ENCODE measurements at regions not wholly inside any gene's neighbourhood (a gene's known extent, or its start where the extent isn't known, plus 50 kb on each side); places are given as distances from the start of the nearest gene placed in this dataset.
"Not testable (repeated sequence)": the region's sequence is repeated elsewhere in the genome, so short reads cannot be mapped to it uniquely, and the experiment has no call there.

GRCh38 chr7:150098592-150098991 lies 224.6 kb upstream of the LRRC61 start:
- DNase-seq (ENCODE audit: low read depth, low spot score); H3K4me3 ChIP-seq (ENCODE audit: control insufficient read depth in 2 of 3, extremely low read depth in 1 of 3, insufficient read depth in 2 of 3, low read depth in 1 of 3, low read length in 3 of 3); H3K9me1 ChIP-seq (ENCODE audit: control insufficient read depth, extremely low read depth, insufficient read depth, low read length); H4K20me1 ChIP-seq (ENCODE audit: control insufficient read depth, extremely low read depth, insufficient read depth, low read length); dilution Hi-C loops (cut with MboI; ENCODE audit: extremely low pct_ligation_motif_present, low sequenced_read_pairs); H3K27ac ChIP-seq (ENCODE audit: control insufficient read depth, insufficient read depth, low read length); H3K9me3 ChIP-seq (ENCODE audit: control insufficient read depth, low read depth, low read length); FAIRE-seq; H3K4me2 ChIP-seq (ENCODE audit: control insufficient read depth, extremely low read depth, insufficient read depth, low read depth, low read length); H3K27me3 ChIP-seq (ENCODE audit: control insufficient read depth, extremely low read depth, insufficient read depth, low read length); H3K36me3 ChIP-seq (ENCODE audit: control insufficient read depth in 2 of 2, extremely low read depth in 1 of 2, insufficient read depth in 2 of 2, low read length in 2 of 2); H3K79me2 ChIP-seq (ENCODE audit: control insufficient read depth, insufficient read depth, low read length); H3K9ac ChIP-seq (ENCODE audit: control insufficient read depth, extremely low read depth, insufficient read depth, low read length); H2AFZ ChIP-seq (ENCODE audit: control insufficient read depth, low read length); H3K4me1 ChIP-seq (ENCODE audit: control insufficient read depth, extremely low read depth, insufficient read depth, low read length): not testable (repeated sequence)

- H4K20me1 ChIP-seq (ENCODE audit: control insufficient read depth, extremely low read depth, insufficient read depth, low read length); H2AFZ ChIP-seq (ENCODE audit: control insufficient read depth, low read length); FAIRE-seq; H3K27ac ChIP-seq (ENCODE audit: control insufficient read depth, insufficient read depth, low read length); dilution Hi-C loops (cut with MboI; ENCODE audit: extremely low pct_ligation_motif_present, low sequenced_read_pairs); H3K79me2 ChIP-seq (ENCODE audit: control insufficient read depth, insufficient read depth, low read length); DNase-seq (ENCODE audit: low read depth, low spot score); H3K9me3 ChIP-seq (ENCODE audit: control insufficient read depth, low read depth, low read length); H3K4me3 ChIP-seq (ENCODE audit: control insufficient read depth in 2 of 3, extremely low read depth in 1 of 3, insufficient read depth in 2 of 3, low read depth in 1 of 3, low read length in 3 of 3); H3K4me2 ChIP-seq (ENCODE audit: control insufficient read depth, extremely low read depth, insufficient read depth, low read depth, low read length); H3K36me3 ChIP-seq (ENCODE audit: control insufficient read depth in 2 of 2, extremely low read depth in 1 of 2, insufficient read depth in 2 of 2, low read length in 2 of 2); H3K4me1 ChIP-seq (ENCODE audit: control insufficient read depth, extremely low read depth, insufficient read depth, low read length); H3K9me1 ChIP-seq (ENCODE audit: control insufficient read depth, extremely low read depth, insufficient read depth, low read length); H3K9ac ChIP-seq (ENCODE audit: control insufficient read depth, extremely low read depth, insufficient read depth, low read length); H3K27me3 ChIP-seq (ENCODE audit: control insufficient read depth, extremely low read depth, insufficient read depth, low read length): not testable (repeated sequence)
These were observed 221.9 kb upstream of the LRRC61 start for GRCh38 chr7:150101282-150101681.

GRCh38 chr7:150107283-150107682 lies 215.9 kb upstream of the LRRC61 start:
- H3K4me2 ChIP-seq (ENCODE audit: control insufficient read depth, extremely low read depth, insufficient read depth, low read depth, low read length); H4K20me1 ChIP-seq (ENCODE audit: control insufficient read depth, extremely low read depth, insufficient read depth, low read length); H3K9ac ChIP-seq (ENCODE audit: control insufficient read depth, extremely low read depth, insufficient read depth, low read length); H3K36me3 ChIP-seq (ENCODE audit: control insufficient read depth in 2 of 2, extremely low read depth in 1 of 2, insufficient read depth in 2 of 2, low read length in 2 of 2); H3K79me2 ChIP-seq (ENCODE audit: control insufficient read depth, insufficient read depth, low read length); H3K9me1 ChIP-seq (ENCODE audit: control insufficient read depth, extremely low read depth, insufficient read depth, low read length); H3K4me1 ChIP-seq (ENCODE audit: control insufficient read depth, extremely low read depth, insufficient read depth, low read length); FAIRE-seq; H3K9me3 ChIP-seq (ENCODE audit: control insufficient read depth, low read depth, low read length); DNase-seq (ENCODE audit: low read depth, low spot score); H2AFZ ChIP-seq (ENCODE audit: control insufficient read depth, low read length); H3K27me3 ChIP-seq (ENCODE audit: control insufficient read depth, extremely low read depth, insufficient read depth, low read length); H3K4me3 ChIP-seq (ENCODE audit: control insufficient read depth in 2 of 3, extremely low read depth in 1 of 3, insufficient read depth in 2 of 3, low read depth in 1 of 3, low read length in 3 of 3); H3K27ac ChIP-seq (ENCODE audit: control insufficient read depth, insufficient read depth, low read length); dilution Hi-C loops (cut with MboI; ENCODE audit: extremely low pct_ligation_motif_present, low sequenced_read_pairs): not testable (repeated sequence)

- dilution Hi-C loops (cut with MboI; ENCODE audit: extremely low pct_ligation_motif_present, low sequenced_read_pairs): not testable (repeated sequence)
These were observed 212.8 kb upstream of the LRRC61 start for GRCh38 chr7:150110375-150110820.

GRCh38 chr7:150110882-150111281 lies 212.3 kb upstream of the LRRC61 start:
- H3K4me3 ChIP-seq (ENCODE audit: control insufficient read depth in 2 of 3, extremely low read depth in 1 of 3, insufficient read depth in 2 of 3, low read depth in 1 of 3, low read length in 3 of 3); H3K27ac ChIP-seq (ENCODE audit: control insufficient read depth, insufficient read depth, low read length); H3K4me2 ChIP-seq (ENCODE audit: control insufficient read depth, extremely low read depth, insufficient read depth, low read depth, low read length); H4K20me1 ChIP-seq (ENCODE audit: control insufficient read depth, extremely low read depth, insufficient read depth, low read length); DNase-seq (ENCODE audit: low read depth, low spot score); H3K9me1 ChIP-seq (ENCODE audit: control insufficient read depth, extremely low read depth, insufficient read depth, low read length); H2AFZ ChIP-seq (ENCODE audit: control insufficient read depth, low read length); H3K36me3 ChIP-seq (ENCODE audit: control insufficient read depth in 2 of 2, extremely low read depth in 1 of 2, insufficient read depth in 2 of 2, low read length in 2 of 2); H3K27me3 ChIP-seq (ENCODE audit: control insufficient read depth, extremely low read depth, insufficient read depth, low read length); H3K79me2 ChIP-seq (ENCODE audit: control insufficient read depth, insufficient read depth, low read length); H3K4me1 ChIP-seq (ENCODE audit: control insufficient read depth, extremely low read depth, insufficient read depth, low read length); FAIRE-seq; dilution Hi-C loops (cut with MboI; ENCODE audit: extremely low pct_ligation_motif_present, low sequenced_read_pairs); H3K9ac ChIP-seq (ENCODE audit: control insufficient read depth, extremely low read depth, insufficient read depth, low read length); H3K9me3 ChIP-seq (ENCODE audit: control insufficient read depth, low read depth, low read length): not testable (repeated sequence)

More at GRCh38 chr7:150110375-150110820, 212.8 kb upstream of the LRRC61 start:
- not testable (repeated sequence) for H3K9me1 ChIP-seq (ENCODE audit: control insufficient read depth, extremely low read depth, insufficient read depth, low read length); H3K79me2 ChIP-seq (ENCODE audit: control insufficient read depth, insufficient read depth, low read length); H4K20me1 ChIP-seq (ENCODE audit: control insufficient read depth, extremely low read depth, insufficient read depth, low read length); H3K4me1 ChIP-seq (ENCODE audit: control insufficient read depth, extremely low read depth, insufficient read depth, low read length); H3K36me3 ChIP-seq (ENCODE audit: control insufficient read depth in 2 of 2, extremely low read depth in 1 of 2, insufficient read depth in 2 of 2, low read length in 2 of 2); FAIRE-seq; H3K9ac ChIP-seq (ENCODE audit: control insufficient read depth, extremely low read depth, insufficient read depth, low read length); H3K9me3 ChIP-seq (ENCODE audit: control insufficient read depth, low read depth, low read length); H2AFZ ChIP-seq (ENCODE audit: control insufficient read depth, low read length); H3K27ac ChIP-seq (ENCODE audit: control insufficient read depth, insufficient read depth, low read length); H3K27me3 ChIP-seq (ENCODE audit: control insufficient read depth, extremely low read depth, insufficient read depth, low read length); H3K4me2 ChIP-seq (ENCODE audit: control insufficient read depth, extremely low read depth, insufficient read depth, low read depth, low read length); H3K4me3 ChIP-seq (ENCODE audit: control insufficient read depth in 2 of 3, extremely low read depth in 1 of 3, insufficient read depth in 2 of 3, low read depth in 1 of 3, low read length in 3 of 3); DNase-seq (ENCODE audit: low read depth, low spot score)
